AG09309 (cell line): ENCODE measurements at regions not wholly inside any gene's neighbourhood (a gene's known extent, or its start where the extent isn't known, plus 50 kb on each side); places are given as distances from the start of the nearest gene placed in this dataset.
A peak's percentile ranks its signal among the peaks of the same experiment; 100 is the strongest.

ENCODE experiments used
- DNase-seq: peaks from one replicate; pipeline ENCODE4 v3.0.0-alpha.2; 2010; ENCODE audit warnings: low read depth
- H3K4me3 ChIP-seq: 2 replicates; pipeline ENCODE4 v1.5.1; 2011; ENCODE audit warnings: mild to moderate bottlenecking, low read depth, low read length, moderate library complexity; ENCODE audit not compliant: control insufficient read depth
- TF ChIP-seq, protein P1 (sequence below): IDR thresholded peaks from 2 replicates; pipeline ENCODE4 v1.5.1; 2011; ENCODE audit warnings: mild to moderate bottlenecking, low read depth, low read length, inconsistent platforms; ENCODE audit not compliant: insufficient read depth, control insufficient read depth; ENCODE audit errors: missing control alignments

DNA sequence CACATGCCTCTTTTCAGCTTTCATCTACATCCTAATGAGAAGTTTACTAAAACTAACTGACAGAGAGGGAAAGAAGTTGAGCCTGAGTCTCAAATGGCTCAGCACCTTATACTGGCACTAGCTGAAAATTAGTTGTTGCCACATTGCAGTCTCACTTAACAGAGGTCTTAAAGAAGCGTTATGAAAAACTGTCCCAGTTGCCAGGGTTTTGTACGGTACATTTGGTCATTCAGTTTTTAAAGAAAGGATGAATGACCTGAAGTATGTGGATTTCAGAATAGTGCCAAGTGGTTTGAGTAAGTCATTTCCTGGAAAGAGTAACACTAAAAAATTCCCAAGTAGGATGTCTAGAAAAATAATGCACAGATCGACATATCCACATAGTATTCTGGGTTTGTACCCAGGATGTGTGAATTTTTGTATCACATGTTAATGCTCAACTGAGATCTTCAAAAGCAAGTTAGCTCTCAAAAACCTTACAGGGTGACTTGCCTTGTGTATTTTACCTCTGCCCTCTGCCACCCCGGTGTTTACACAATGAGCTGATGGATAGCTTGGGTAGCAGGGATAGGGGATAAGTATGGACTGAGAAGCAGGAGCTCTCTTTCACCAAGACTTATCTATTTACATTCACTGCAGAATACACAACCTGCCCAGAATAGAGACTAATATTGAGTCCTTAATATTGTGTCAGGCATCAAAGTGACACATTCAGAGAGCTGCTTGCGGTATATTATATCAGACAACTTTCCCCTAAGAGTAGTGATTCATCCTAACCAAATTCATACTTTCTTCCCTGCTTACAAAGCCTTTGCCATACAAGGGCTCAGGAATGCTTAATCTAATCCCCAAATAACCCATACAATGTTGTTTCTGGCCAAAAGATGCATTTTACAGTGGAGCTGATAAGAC, 1075.7 kb upstream of the PABPC4L start:
- H3K4me3 ChIP-seq: no peak overlapping the region
- peak; percentile 0 for DNase-seq
- TF ChIP-seq, protein P1, sequence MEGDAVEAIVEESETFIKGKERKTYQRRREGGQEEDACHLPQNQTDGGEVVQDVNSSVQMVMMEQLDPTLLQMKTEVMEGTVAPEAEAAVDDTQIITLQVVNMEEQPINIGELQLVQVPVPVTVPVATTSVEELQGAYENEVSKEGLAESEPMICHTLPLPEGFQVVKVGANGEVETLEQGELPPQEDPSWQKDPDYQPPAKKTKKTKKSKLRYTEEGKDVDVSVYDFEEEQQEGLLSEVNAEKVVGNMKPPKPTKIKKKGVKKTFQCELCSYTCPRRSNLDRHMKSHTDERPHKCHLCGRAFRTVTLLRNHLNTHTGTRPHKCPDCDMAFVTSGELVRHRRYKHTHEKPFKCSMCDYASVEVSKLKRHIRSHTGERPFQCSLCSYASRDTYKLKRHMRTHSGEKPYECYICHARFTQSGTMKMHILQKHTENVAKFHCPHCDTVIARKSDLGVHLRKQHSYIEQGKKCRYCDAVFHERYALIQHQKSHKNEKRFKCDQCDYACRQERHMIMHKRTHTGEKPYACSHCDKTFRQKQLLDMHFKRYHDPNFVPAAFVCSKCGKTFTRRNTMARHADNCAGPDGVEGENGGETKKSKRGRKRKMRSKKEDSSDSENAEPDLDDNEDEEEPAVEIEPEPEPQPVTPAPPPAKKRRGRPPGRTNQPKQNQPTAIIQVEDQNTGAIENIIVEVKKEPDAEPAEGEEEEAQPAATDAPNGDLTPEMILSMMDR: no peak

DNA sequence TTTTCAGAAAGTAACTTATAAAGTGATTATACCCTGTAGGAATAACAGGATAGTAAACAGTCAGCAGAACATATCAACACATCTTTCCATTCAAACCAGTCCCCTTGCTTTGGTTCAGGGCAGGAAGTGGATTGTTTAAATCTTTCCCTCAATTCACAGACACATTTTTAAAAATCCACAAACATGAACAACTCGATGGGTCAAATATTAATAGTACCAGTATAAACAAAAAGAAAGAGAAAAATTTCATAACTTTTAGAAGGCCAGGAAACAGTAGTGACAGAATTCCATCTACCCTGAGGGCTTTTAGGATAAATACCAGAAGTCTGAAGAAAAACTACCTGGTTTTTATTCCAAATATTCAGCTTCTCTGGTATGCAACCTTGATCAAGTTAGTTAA, 1072.8 kb upstream of the PABPC4L start:
- no peak for DNase-seq
- no peak overlapping the region for H3K4me3 ChIP-seq

DNA sequence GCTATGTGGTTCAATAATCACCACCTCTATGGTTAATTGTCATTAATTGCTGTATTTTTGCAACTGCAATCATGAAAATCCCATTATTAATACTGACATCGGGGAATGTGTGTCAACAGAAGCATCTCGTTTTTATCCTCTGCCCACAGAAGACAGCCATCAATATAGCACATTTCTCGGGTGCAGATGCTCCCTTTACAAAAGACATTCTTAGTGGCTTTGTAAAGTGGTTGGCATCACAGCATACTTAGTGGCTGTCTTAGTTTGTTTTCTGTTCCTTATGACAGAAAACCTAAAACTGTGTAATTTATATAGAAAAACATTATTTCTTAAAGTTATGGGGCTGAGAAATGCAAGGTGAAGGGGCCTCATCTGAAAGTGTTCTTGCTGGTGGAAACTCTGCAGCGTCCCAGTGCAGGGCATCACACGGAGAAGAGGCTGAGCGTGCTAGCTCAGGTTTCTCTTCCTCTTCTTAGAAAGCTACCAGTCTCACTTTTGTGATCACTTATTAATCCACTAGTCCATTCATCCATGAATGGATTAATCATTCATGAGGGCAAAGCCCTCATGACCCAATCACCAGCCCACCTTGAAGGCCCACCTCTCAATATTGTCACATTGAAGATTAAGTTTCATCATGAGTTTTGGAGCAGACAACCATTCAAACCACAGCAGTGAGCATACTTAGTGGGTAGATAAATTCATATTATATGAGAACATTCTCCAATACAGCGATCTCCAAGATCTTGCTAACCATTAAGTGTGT, 1067.7 kb upstream of the PABPC4L start:
- no peak overlapping the region for H3K4me3 ChIP-seq
- TF ChIP-seq, protein P1: no peak
- DNase-seq: no peak

More for the DNA sequence above, 1072.8 kb upstream of the PABPC4L start:
- TF ChIP-seq, protein P1: no peak

DNA sequence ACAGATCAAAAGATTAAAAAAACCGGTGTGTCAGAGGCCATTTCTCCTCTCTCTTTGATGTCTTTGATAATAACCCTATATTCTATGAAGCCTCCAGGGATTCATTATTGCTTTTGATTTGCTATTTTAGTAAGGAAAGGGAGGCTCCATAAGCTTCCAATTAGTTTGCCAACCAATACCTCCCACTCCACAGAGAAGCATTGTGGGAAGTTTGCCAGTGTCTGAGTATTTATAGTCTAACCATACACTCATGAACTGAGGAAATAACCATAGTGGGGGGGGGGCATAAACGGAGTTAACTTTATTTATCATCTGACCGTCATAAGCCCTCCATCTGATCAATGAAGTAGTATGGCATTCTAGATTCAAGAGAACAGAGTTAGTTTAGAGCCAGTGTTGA, 1066.8 kb upstream of the PABPC4L start:
- DNase-seq: no peak
- TF ChIP-seq, protein P1: no peak
- no peak overlapping the region for H3K4me3 ChIP-seq

DNA sequence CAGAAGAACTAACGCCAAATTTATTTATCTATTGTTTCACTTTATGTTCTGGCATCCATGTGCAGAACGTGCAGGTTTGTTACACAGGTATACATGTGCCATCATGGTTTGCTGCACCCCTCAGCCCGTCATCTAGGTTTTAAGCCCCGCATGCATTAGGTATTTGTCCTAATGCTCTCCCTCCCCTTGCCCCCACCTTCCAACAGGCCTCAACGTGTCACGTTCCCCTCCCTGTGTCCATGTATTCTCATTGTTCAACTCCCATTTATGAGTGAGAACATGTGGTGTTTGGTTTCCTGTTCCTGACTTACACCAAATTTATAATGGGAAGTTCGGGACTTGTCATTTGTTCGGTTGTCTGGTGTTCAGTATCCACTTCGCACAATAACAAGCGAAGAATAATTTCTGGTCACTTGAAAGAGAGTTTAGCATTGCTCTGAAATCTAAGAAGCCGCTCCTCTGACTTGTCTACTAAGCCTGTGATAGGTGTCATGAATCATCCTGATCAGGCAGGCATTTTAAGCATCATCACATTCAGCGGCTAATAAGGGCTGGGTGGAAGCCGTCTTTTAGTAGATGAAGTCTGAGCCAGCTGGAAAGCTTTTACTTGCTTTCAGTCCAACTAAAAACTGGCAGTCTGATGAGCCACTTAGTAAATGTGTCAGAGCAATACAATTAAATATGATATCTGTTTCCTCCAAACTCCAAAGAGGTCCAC, 1065.7 kb upstream of the PABPC4L start:
- DNase-seq: no peak
- no peak overlapping the region for H3K4me3 ChIP-seq
- TF ChIP-seq, protein P1: no peak

DNA sequence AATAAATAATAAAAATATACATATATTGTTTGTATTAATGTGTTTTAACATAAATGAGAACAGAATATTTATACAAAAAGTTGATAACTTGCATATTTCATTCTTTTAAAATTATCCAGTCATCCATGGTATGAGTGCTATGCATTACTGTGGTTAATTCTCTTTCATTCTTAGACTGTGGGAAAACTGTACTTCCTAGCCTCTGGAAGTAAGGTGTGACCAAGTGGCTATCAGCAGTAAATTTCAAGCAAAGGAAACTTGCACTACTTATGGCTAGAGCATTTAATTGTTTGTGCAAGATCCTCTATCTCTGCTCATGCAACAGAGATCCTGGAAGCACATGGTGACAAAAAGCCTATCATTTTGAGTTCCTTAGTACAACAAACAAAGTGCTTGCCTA, 1054.5 kb upstream of the PABPC4L start:
- TF ChIP-seq, protein P1: no peak
- H3K4me3 ChIP-seq: no peak overlapping the region
- DNase-seq: no peak
